Fibroblast of lung (primary cell): ENCODE measurements at regions not wholly inside any gene's neighbourhood (a gene's known extent, or its start where the extent isn't known, plus 50 kb on each side); places are given as distances from the start of the nearest gene placed in this dataset.
"Not testable (repeated sequence)": the region's sequence is repeated elsewhere in the genome, so short reads cannot be mapped to it uniquely, and the experiment has no call there.

Experiments used
- DNase-seq, 2 donors: peaks; one replicate each; pipeline versions ENCODE4 v3.0.0 to v3.0.0-alpha.2; 2010; ENCODE audit warnings: low read depth in 2 of 2
- H2AFZ ChIP-seq: 2 replicates; pipeline ENCODE4 v1.5.1; 2012; ENCODE audit warnings: low read length, control low read depth, inconsistent platforms
- H3K27ac ChIP-seq: 2 replicates; pipeline ENCODE4 v1.5.1; 2011; ENCODE audit warnings: low read length, control low read depth; ENCODE audit not compliant: insufficient read depth
- H3K27me3 ChIP-seq: 2 replicates; pipeline ENCODE4 v1.5.1; 2011; ENCODE audit warnings: mild to moderate bottlenecking, low read length; ENCODE audit not compliant: control insufficient read depth, insufficient read depth
- H3K36me3 ChIP-seq: 2 replicates; pipeline ENCODE4 v1.5.1; 2011; ENCODE audit warnings: low read length; ENCODE audit not compliant: control insufficient read depth, insufficient read depth
- H3K4me1 ChIP-seq: 2 replicates; pipeline ENCODE4 v1.5.1; 2011; ENCODE audit warnings: low read length; ENCODE audit not compliant: control insufficient read depth, insufficient read depth; ENCODE audit errors: extremely low read depth
- H3K4me2 ChIP-seq: 2 replicates; pipeline ENCODE4 v1.5.1; 2011; ENCODE audit warnings: low read length, control low read depth; ENCODE audit not compliant: insufficient read depth; ENCODE audit errors: extremely low read depth
- H3K4me3 ChIP-seq, 4 experiments: fragments of 200-600 bp in 1 of 4; sonication (generic) in 1 of 4; replicated peaks in 1 of 4; 2 replicates each; pipeline ENCODE4 v1.5.1; 2011 to 2016; ENCODE audit warnings: low read length in 4 of 4, low read depth in 3 of 4, mild to moderate bottlenecking in 3 of 4, control low read depth in 2 of 4, inconsistent platforms in 1 of 4, mixed read lengths in 1 of 4; ENCODE audit not compliant: insufficient read depth in 1 of 4; ENCODE audit errors: control extremely low read depth in 1 of 4
- H3K79me2 ChIP-seq: 2 replicates; pipeline ENCODE4 v1.5.1; 2012; ENCODE audit warnings: mild to moderate bottlenecking, low read length, inconsistent platforms; ENCODE audit not compliant: control insufficient read depth, insufficient read depth
- H3K9ac ChIP-seq: 2 replicates; pipeline ENCODE4 v1.5.1; 2011; ENCODE audit warnings: mild to moderate bottlenecking, low read length, control low read depth; ENCODE audit not compliant: insufficient read depth
- H3K9me3 ChIP-seq: 2 replicates; pipeline ENCODE4 v1.5.1; 2012; ENCODE audit warnings: low read depth, low read length; ENCODE audit not compliant: control insufficient read depth, insufficient read depth
- H4K20me1 ChIP-seq: 2 replicates; pipeline ENCODE4 v1.5.1; 2011; ENCODE audit warnings: low read length; ENCODE audit not compliant: control insufficient read depth, insufficient read depth; ENCODE audit errors: extremely low read depth
- CTCF ChIP-seq, 2 donors: IDR thresholded peaks in 1 of 2; conservative IDR thresholded peaks in 1 of 2; 1 replicate in 1 of 2; 2 replicates in 1 of 2; pipeline ENCODE4 v1.5.1; 2011 to 2012; ENCODE audit warnings: low read length in 2 of 2, control low read depth in 1 of 2, inconsistent platforms in 1 of 2, low read depth in 1 of 2, mild to moderate bottlenecking in 1 of 2
- EZH2 ChIP-seq: IDR thresholded peaks from 2 replicates; pipeline ENCODE4 v1.5.1; 2012; ENCODE audit warnings: low read length, control low read depth, mild to moderate bottlenecking; ENCODE audit errors: missing control alignments

GRCh38 chr14:85074955-85075354 lies 455.0 kb upstream of the FLRT2 start:
- Histone ChIP-seq H4K20me1 (no peaks in the 10 kb centered on the region), H3K27ac (no peak overlapping the region), H3K4me2 (no peak overlapping the region), H3K4me1 (no peaks in the 10 kb centered on the region), H3K9ac (no peak overlapping the region), H3K79me2 (no peaks in the 10 kb centered on the region), H3K4me3 (no peak overlapping the region), H2AFZ (no peak overlapping the region), H3K36me3 (no peaks in the 10 kb centered on the region), H3K9me3 (no peaks in the 10 kb centered on the region), H3K27me3 (no peaks in the 10 kb centered on the region)
- TF ChIP-seq CTCF (conservative IDR thresholded peaks at IDR 0.05 in 1 of 2, IDR thresholded peaks at IDR 0.05 in 1 of 2; ENCODE audit: low read depth in 1 of 2, low read length in 2 of 2), result no peak
- no peak for TF ChIP-seq EZH2
- no peak for DNase-seq

GRCh38 chr14:85075694-85076476 lies 454.1 kb upstream of the FLRT2 start:
- no peaks in the 10 kb centered on the region for H3K4me1 ChIP-seq
- H3K27ac ChIP-seq, result no peak overlapping the region
- H3K79me2 ChIP-seq, result no peaks in the 10 kb centered on the region
- no peaks in the 10 kb centered on the region for H4K20me1 ChIP-seq
- H3K36me3 ChIP-seq, result no peaks in the 10 kb centered on the region
- H3K27me3 ChIP-seq, result no peaks in the 10 kb centered on the region
- no peak overlapping the region for H2AFZ ChIP-seq
- no peak overlapping the region for H3K4me3 ChIP-seq
- no peak overlapping the region for H3K9ac ChIP-seq
- no peak overlapping the region for H3K4me2 ChIP-seq
- DNase-seq, result no peak
- H3K9me3 ChIP-seq, result no peaks in the 10 kb centered on the region
- TF ChIP-seq CTCF (conservative IDR thresholded peaks at IDR 0.05 in 1 of 2, IDR thresholded peaks at IDR 0.05 in 1 of 2; ENCODE audit: low read depth in 1 of 2, low read length in 2 of 2), result no peak
- no peak for TF ChIP-seq EZH2

GRCh38 chr14:85077716-85078115 lies 452.2 kb upstream of the FLRT2 start:
- not testable (repeated sequence) for H3K4me1 ChIP-seq, H3K27me3 ChIP-seq, H3K4me3 ChIP-seq, H3K9me3 ChIP-seq, H2AFZ ChIP-seq, DNase-seq, H3K9ac ChIP-seq, H4K20me1 ChIP-seq, H3K4me2 ChIP-seq, H3K36me3 ChIP-seq, H3K27ac ChIP-seq, H3K79me2 ChIP-seq
